ENCODE measurements at regions not wholly inside any gene's neighbourhood (a gene's known extent, or its start where the extent isn't known, plus 50 kb on each side); places are given as distances from the start of the nearest gene placed in this dataset.
"Not testable (repeated sequence)": the region's sequence is repeated elsewhere in the genome, so short reads cannot be mapped to it uniquely, and the experiment has no call there.

- DNase-seq, result not testable (repeated sequence)
Measured at GRCh38 chr20:22967706-22968105, 67.4 kb upstream of the SSTR4 start.

- DNase-seq, result not testable (repeated sequence)
Measured at GRCh38 chr20:22969031-22969430, 66.1 kb upstream of the SSTR4 start.

- not testable (repeated sequence) for DNase-seq
Measured at GRCh38 chr20:22971077-22971476, 64.0 kb upstream of the SSTR4 start.

- no peak for DNase-seq
Measured at GRCh38 chr20:22974354-22974753, 60.8 kb upstream of the SSTR4 start.

GRCh38 chr20:22977047-22977785 lies 57.9 kb upstream of the SSTR4 start:
- no peak for DNase-seq

- no peak for DNase-seq
Measured at GRCh38 chr20:22984008-22984407, 51.1 kb upstream of the SSTR4 start.

GRCh38 chr20:22984606-22985005 lies 50.5 kb upstream of the SSTR4 start:
- no peak for DNase-seq

GRCh38 chr20:22985239-22985778 lies 49.8 kb upstream of the SSTR4 start:
- no peak for DNase-seq
